Panc1 (cell line): ENCODE measurements at regions not wholly inside any gene's neighbourhood (a gene's known extent, or its start where the extent isn't known, plus 50 kb on each side); places are given as distances from the start of the nearest gene placed in this dataset.
"Not testable (repeated sequence)": the region's sequence is repeated elsewhere in the genome, so short reads cannot be mapped to it uniquely, and the experiment has no call there.

Experiments used
- ATAC-seq: fragments of 200-7000 bp; cut with Tn5 transposase; 2 replicates; pipeline ENCODE4 v1.9.1; 2020; ENCODE audit warnings: mild to moderate bottlenecking, moderate library complexity
- BruUV-seq: library from RNA; stranded (reverse); fragments of 400-500 nt; replicated peaks from 2 replicates; lab custom pipeline; 2021; lab: Mats Ljungman, UMichigan
- CTCF ChIA-PET: fragments of 300-600 bp; sonication (Branson Sonifier 250); formaldehyde crosslinking; loops from one replicate; lab custom pipeline; 2022; ENCODE audit warnings: antibody characterized with exemption; lab: Charles Lee
- POLR2A ChIA-PET: fragments of 300-600 bp; sonication (Branson Sonifier 250); formaldehyde crosslinking; loops from one replicate; lab custom pipeline; 2022; ENCODE audit warnings: antibody characterized with exemption; lab: Charles Lee
- DNase-seq: peaks from one replicate; pipeline ENCODE4 v3.0.0-alpha.2; 2010; ENCODE audit warnings: low read depth, low spot score
- H3K27ac ChIP-seq: 2 replicates; pipeline ENCODE4 v1.5.1; 2011; ENCODE audit warnings: mild to moderate bottlenecking, low read length, inconsistent platforms
- H3K27me3 ChIP-seq: fragments of 200-500 bp; sonication (Bioruptor generic); 2 replicates; pipeline ENCODE4 v1.6.0; 2014; ENCODE audit warnings: low read length, inconsistent platforms; ENCODE audit not compliant: control insufficient read depth, insufficient read depth
- H3K36me3 ChIP-seq: fragments of 200-500 bp; sonication (Bioruptor generic); 2 replicates; pipeline ENCODE4 v1.5.1; 2014; ENCODE audit warnings: inconsistent platforms, mild to moderate bottlenecking, low read length, moderate library complexity; ENCODE audit not compliant: control insufficient read depth, insufficient read depth
- H3K4me1 ChIP-seq: 2 replicates; pipeline ENCODE4 v1.5.1; 2011; ENCODE audit warnings: inconsistent platforms, mild to moderate bottlenecking, low read length, moderate library complexity; ENCODE audit not compliant: control insufficient read depth, insufficient read depth
- H3K4me3 ChIP-seq, 2 experiments: 2 replicates each; pipeline ENCODE4 v1.5.1; 2011 to 2012; ENCODE audit warnings: low read depth in 2 of 2, low read length in 2 of 2, mild to moderate bottlenecking in 2 of 2, inconsistent platforms in 1 of 2, moderate library complexity in 1 of 2
- H3K9me3 ChIP-seq: fragments of 200-500 bp; sonication (Bioruptor generic); 2 replicates; pipeline ENCODE4 v1.5.1; 2014; ENCODE audit warnings: low read depth, mild to moderate bottlenecking, inconsistent platforms, low read length, moderate library complexity; ENCODE audit not compliant: control insufficient read depth, insufficient read depth
- CTCF ChIP-seq: fragments of 450-650 bp; IDR thresholded peaks from 2 replicates; pipeline ENCODE4 v1.5.1; 2017; ENCODE audit warnings: mild to moderate bottlenecking
- POLR2AphosphoS5 ChIP-seq: IDR thresholded peaks from 2 replicates; pipeline ENCODE4 v1.6.1; 2012; ENCODE audit warnings: mild to moderate bottlenecking, low read depth, low read length, moderate library complexity
- SIN3A ChIP-seq: IDR thresholded peaks from 2 replicates; pipeline ENCODE4 v1.6.1; 2012; ENCODE audit warnings: low read depth, mild to moderate bottlenecking, low read length, moderate library complexity, borderline replicate concordance; ENCODE audit not compliant: insufficient read depth
- TCF7L2 ChIP-seq: IDR thresholded peaks from 2 replicates; pipeline ENCODE4 v1.6.1; 2011; ENCODE audit warnings: mild to moderate bottlenecking, low read depth, low read length, inconsistent platforms
- in situ Hi-C: cut with HindIII; loops from 2 replicates; pipeline ENCODE4 v1.10.0; 2016; ENCODE audit warnings: low sequenced_read_pairs, low pct_unique_long_range_greater_than_20kb
- intact Hi-C: fragments of 100-400 bp; cut with micrococcal nuclease; formaldehyde crosslinking; loops from one replicate; pipeline ENCODE4 v1.10.0; 2022; ENCODE audit not compliant: unreplicated experiment
- TF ChIP-seq, protein P1 (sequence below), 2 experiments: IDR thresholded peaks; 2 replicates each; pipeline ENCODE4 v1.6.1; 2011 to 2012; ENCODE audit warnings: low read depth in 2 of 2, control low read depth in 1 of 2, low read length in 1 of 2, mild to moderate bottlenecking in 1 of 2, moderate library complexity in 1 of 2; ENCODE audit not compliant: insufficient read depth in 1 of 2

DNA sequence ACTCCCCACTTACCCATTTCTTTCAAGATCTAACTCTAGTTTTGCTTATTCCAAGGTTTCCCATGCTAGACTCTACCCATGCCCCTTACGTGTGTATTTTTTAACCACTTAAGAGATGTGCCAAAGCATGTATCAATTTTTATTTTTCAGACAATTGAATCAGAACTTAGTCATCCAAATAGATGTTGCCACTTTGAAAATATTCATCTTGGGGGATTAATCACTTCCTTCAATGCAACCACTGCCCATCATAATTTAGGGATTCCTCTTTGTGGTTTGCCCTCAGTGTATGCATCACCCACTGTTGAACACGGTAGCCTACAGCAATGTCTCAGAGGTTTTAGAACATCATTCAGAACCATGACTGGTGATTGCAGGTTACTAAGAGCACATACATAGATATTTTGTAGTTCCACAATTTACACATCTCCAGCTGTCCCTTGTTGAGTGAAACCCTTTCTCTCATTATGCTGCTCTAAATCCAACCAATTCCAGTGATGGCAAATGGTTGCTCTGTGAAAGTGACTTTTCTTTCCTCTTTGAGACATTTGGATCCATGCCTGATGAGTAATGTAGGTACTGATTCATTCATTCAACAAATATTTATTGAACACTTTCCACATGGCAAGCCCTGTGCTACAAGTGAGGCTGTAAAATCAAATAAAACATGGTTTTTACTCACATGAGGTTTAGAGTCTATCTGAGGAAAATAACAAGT lies 60.6 kb upstream of the SERP2 start:
- intact Hi-C loops: no loop called here
- peak; percentile 82 for DNase-seq
- H3K27me3 ChIP-seq: no peaks in the 10 kb centered on the region
- no peaks in the 10 kb centered on the region for H3K4me1 ChIP-seq
- no peak overlapping the region for H3K27ac ChIP-seq
- no TSS peak for BruUV-seq
- H3K9me3 ChIP-seq: no peaks in the 10 kb centered on the region
- in situ Hi-C loops: no loop called here
- POLR2A ChIA-PET: no interaction called here
- H3K4me3 ChIP-seq: no peak overlapping the region
- TF ChIP-seq TCF7L2 (no peak), SIN3A (no peak), POLR2AphosphoS5 (no peak), CTCF (no peak)
- TF ChIP-seq, protein P1, sequence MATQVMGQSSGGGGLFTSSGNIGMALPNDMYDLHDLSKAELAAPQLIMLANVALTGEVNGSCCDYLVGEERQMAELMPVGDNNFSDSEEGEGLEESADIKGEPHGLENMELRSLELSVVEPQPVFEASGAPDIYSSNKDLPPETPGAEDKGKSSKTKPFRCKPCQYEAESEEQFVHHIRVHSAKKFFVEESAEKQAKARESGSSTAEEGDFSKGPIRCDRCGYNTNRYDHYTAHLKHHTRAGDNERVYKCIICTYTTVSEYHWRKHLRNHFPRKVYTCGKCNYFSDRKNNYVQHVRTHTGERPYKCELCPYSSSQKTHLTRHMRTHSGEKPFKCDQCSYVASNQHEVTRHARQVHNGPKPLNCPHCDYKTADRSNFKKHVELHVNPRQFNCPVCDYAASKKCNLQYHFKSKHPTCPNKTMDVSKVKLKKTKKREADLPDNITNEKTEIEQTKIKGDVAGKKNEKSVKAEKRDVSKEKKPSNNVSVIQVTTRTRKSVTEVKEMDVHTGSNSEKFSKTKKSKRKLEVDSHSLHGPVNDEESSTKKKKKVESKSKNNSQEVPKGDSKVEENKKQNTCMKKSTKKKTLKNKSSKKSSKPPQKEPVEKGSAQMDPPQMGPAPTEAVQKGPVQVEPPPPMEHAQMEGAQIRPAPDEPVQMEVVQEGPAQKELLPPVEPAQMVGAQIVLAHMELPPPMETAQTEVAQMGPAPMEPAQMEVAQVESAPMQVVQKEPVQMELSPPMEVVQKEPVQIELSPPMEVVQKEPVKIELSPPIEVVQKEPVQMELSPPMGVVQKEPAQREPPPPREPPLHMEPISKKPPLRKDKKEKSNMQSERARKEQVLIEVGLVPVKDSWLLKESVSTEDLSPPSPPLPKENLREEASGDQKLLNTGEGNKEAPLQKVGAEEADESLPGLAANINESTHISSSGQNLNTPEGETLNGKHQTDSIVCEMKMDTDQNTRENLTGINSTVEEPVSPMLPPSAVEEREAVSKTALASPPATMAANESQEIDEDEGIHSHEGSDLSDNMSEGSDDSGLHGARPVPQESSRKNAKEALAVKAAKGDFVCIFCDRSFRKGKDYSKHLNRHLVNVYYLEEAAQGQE (IDR thresholded peaks at IDR 0.05; ENCODE audit: insufficient read depth in 1 of 2, low read depth in 2 of 2, low read length in 1 of 2): no peak
- ATAC-seq: peak; percentile 80
- CTCF ChIA-PET: no interaction called here
- H3K36me3 ChIP-seq: no peaks in the 10 kb centered on the region

DNA sequence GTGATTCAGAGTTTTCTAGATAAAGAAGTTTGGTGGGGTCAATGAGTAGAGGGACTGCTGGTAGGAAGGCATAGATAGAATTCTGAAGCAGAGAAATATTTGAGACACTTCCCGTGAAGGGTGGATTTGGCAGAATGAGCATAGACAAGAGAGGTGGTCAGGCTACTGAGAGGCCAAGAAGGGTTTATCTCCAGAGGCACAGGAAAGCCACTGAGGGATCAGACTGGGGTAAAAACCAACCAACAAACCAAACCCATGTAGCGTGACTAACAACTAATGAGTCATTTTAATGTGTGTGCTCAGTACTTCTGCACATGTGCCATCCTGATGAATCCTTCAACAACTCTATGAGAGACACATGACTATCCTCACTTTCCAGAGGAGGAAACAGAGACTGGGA lies 60.0 kb upstream of the SERP2 start:
- ChIA-PET CTCF (no interaction called here), POLR2A (no interaction called here)
- Histone ChIP-seq H3K4me1 (no peaks in the 10 kb centered on the region), H3K27ac (no peak overlapping the region), H3K27me3 (no peaks in the 10 kb centered on the region), H3K36me3 (no peaks in the 10 kb centered on the region), H3K4me3 (no peak overlapping the region), H3K9me3 (no peaks in the 10 kb centered on the region)
- ATAC-seq: peak; percentile 78
- DNase-seq: peak; percentile 80
- TF ChIP-seq SIN3A: no peak
- TF ChIP-seq TCF7L2: no peak
- TF ChIP-seq, protein P1 (IDR thresholded peaks at IDR 0.05; ENCODE audit: insufficient read depth in 1 of 2, low read depth in 2 of 2, low read length in 1 of 2): no peak
- TF ChIP-seq CTCF: no peak
- TF ChIP-seq POLR2AphosphoS5: no peak
- in situ Hi-C loops (no loop called here), intact Hi-C loops (no loop called here)
- no TSS peak for BruUV-seq

- H3K4me1 ChIP-seq, H3K27me3 ChIP-seq, H3K4me3 ChIP-seq, H3K36me3 ChIP-seq, DNase-seq, CTCF ChIA-PET, H3K9me3 ChIP-seq, POLR2A ChIA-PET, ATAC-seq, H3K27ac ChIP-seq, in situ Hi-C loops, intact Hi-C loops, BruUV-seq: not testable (repeated sequence)
These were observed 59.5 kb upstream of the SERP2 start for GRCh38 chr13:44314160-44314559.
